Liver (tissue), 8 donors: ENCODE measurements at regions not wholly inside any gene's neighbourhood (a gene's known extent, or its start where the extent isn't known, plus 50 kb on each side); places are given as distances from the start of the nearest gene placed in this dataset.

Experiments
- DNase-seq: peaks from one replicate; pipeline ENCODE4 v3.0.0-alpha.2; 2017; ENCODE audit warnings: low spot score
- H3K27ac ChIP-seq, 2 donors: one replicate each; pipeline ENCODE4 v1.7.0; 2013; ENCODE audit warnings: inconsistent platforms in 2 of 2, low read length in 2 of 2, control low read depth in 1 of 2, low read depth in 1 of 2, mild to moderate bottlenecking in 1 of 2
- H3K27me3 ChIP-seq, 4 donors: one replicate each; pipeline versions ENCODE4 v1.6.1 to v1.7.0; 2013; ENCODE audit warnings: low read length in 3 of 4, inconsistent platforms in 1 of 4, mild to moderate bottlenecking in 1 of 4, moderate library complexity in 1 of 4; ENCODE audit not compliant: control insufficient read depth in 4 of 4, insufficient read depth in 4 of 4
- H3K36me3 ChIP-seq, 4 donors: one replicate each; pipeline versions ENCODE4 v1.6.1 to v1.7.0; 2013; ENCODE audit warnings: low read length in 3 of 4, mild to moderate bottlenecking in 3 of 4, low read depth in 1 of 4, moderate library complexity in 1 of 4; ENCODE audit not compliant: control insufficient read depth in 4 of 4, insufficient read depth in 3 of 4
- H3K4me1 ChIP-seq, 4 donors: one replicate each; pipeline versions ENCODE4 v1.6.1 to v1.7.0; 2013; ENCODE audit warnings: low read length in 3 of 4, mild to moderate bottlenecking in 3 of 4, moderate library complexity in 1 of 4; ENCODE audit not compliant: control insufficient read depth in 4 of 4, insufficient read depth in 4 of 4
- H3K4me3 ChIP-seq, 3 donors: one replicate each; pipeline versions ENCODE4 v1.6.1 to v1.7.0; 2013; ENCODE audit warnings: low read length in 3 of 3, control low read depth in 1 of 3, low read depth in 1 of 3, mild to moderate bottlenecking in 1 of 3
- H3K9ac ChIP-seq, 2 donors: one replicate each; pipeline ENCODE4 v1.7.0; 2013; ENCODE audit warnings: low read length in 2 of 2, mild to moderate bottlenecking in 2 of 2, moderate library complexity in 2 of 2, control low read depth in 1 of 2, low read depth in 1 of 2
- H3K9me3 ChIP-seq, 4 donors: one replicate each; pipeline versions ENCODE4 v1.6.1 to v1.7.0; 2013; ENCODE audit warnings: low read length in 3 of 4; ENCODE audit not compliant: control insufficient read depth in 4 of 4
- EGR1 ChIP-seq, 2 donors: IDR thresholded peaks; 2 replicates each; pipeline ENCODE4 v1.6.1; 2016 to 2018; ENCODE audit warnings: antibody characterized with exemption in 2 of 2, low read depth in 2 of 2
- FOXA1 ChIP-seq: IDR thresholded peaks from 2 replicates; pipeline ENCODE4 v1.6.1; 2016; ENCODE audit warnings: antibody characterized with exemption
- FOXA2 ChIP-seq: IDR thresholded peaks from 2 replicates; pipeline ENCODE4 v1.6.1; 2016; ENCODE audit warnings: antibody characterized with exemption
- GABPA ChIP-seq, 2 donors: IDR thresholded peaks in 1 of 2; conservative IDR thresholded peaks in 1 of 2; 2 replicates each; pipeline ENCODE4 v1.6.1; 2016; ENCODE audit warnings: antibody characterized with exemption in 2 of 2, mild to moderate bottlenecking in 1 of 2, moderate library complexity in 1 of 2
- HNF4A ChIP-seq, 2 donors: conservative IDR thresholded peaks; 2 replicates each; pipeline ENCODE4 v1.6.1; 2016; ENCODE audit warnings: antibody characterized with exemption in 2 of 2, mild to moderate bottlenecking in 2 of 2
- HNF4G ChIP-seq: IDR thresholded peaks from 2 replicates; pipeline ENCODE4 v1.6.1; 2016; ENCODE audit warnings: antibody characterized with exemption
- JUND ChIP-seq, 2 donors: IDR thresholded peaks; 2 replicates each; pipeline ENCODE4 v1.6.1; 2016; ENCODE audit warnings: antibody characterized with exemption in 2 of 2
- MAX ChIP-seq: IDR thresholded peaks from 2 replicates; pipeline ENCODE4 v1.6.1; 2016; ENCODE audit warnings: antibody characterized with exemption
- NR2F2 ChIP-seq: IDR thresholded peaks from 2 replicates; pipeline ENCODE4 v1.6.1; 2016; ENCODE audit warnings: antibody characterized with exemption
- RAD21 ChIP-seq, 2 donors: IDR thresholded peaks; 2 replicates each; pipeline ENCODE4 v1.6.1; 2016; ENCODE audit warnings: antibody characterized with exemption in 2 of 2, mild to moderate bottlenecking in 2 of 2
- REST ChIP-seq: IDR thresholded peaks from 2 replicates; pipeline ENCODE4 v1.6.1; 2016; ENCODE audit warnings: antibody characterized with exemption, mild to moderate bottlenecking
- RXRA ChIP-seq, 2 donors: IDR thresholded peaks; 2 replicates each; pipeline ENCODE4 v1.6.1; 2017 to 2018; ENCODE audit warnings: antibody characterized with exemption in 2 of 2, mild to moderate bottlenecking in 1 of 2
- SP1 ChIP-seq: IDR thresholded peaks from 2 replicates; pipeline ENCODE4 v1.6.1; 2018; ENCODE audit warnings: antibody characterized with exemption, mild to moderate bottlenecking
- TAF1 ChIP-seq: conservative IDR thresholded peaks from 2 replicates; pipeline ENCODE4 v1.6.1; 2016; ENCODE audit warnings: antibody characterized with exemption, mild to moderate bottlenecking
- YY1 ChIP-seq: IDR thresholded peaks from 2 replicates; pipeline ENCODE4 v1.6.1; 2016; ENCODE audit warnings: antibody characterized with exemption, mild to moderate bottlenecking
- ZBTB33 ChIP-seq: IDR thresholded peaks from 2 replicates; pipeline ENCODE4 v1.6.1; 2016; ENCODE audit warnings: antibody characterized with exemption
- WGBS: extraction: QIAGEN DNeasy Blood & Tissue Kit; methylation state at CpG from one replicate; pipeline ENCODE4 v1.1.7; 2013; 5-methylcytosine and 5-hydroxymethylcytosine counted together
- TF ChIP-seq, protein P1 (sequence below): fragments of 150-350 bp; IDR thresholded peaks from 2 replicates; pipeline ENCODE4 v1.5.1; 2017; ENCODE audit warnings: improper control_type of control experiment, low read depth, low read length; ENCODE audit not compliant: missing input control
- TF ChIP-seq, protein P2 (sequence below): IDR thresholded peaks from 2 replicates; pipeline ENCODE4 v1.6.1; 2016; ENCODE audit warnings: antibody characterized with exemption
- donor health status: healthy.
- donor health status: healthy.
- donor health status: healthy.
- donor health status: healthy.
- donor health status: healthy.

GRCh38 chr4:171629182-171629581 is 184.0 kb upstream of the GALNTL6 start:
- Histone ChIP-seq H3K36me3 (no peaks in the 10 kb centered on the region), H3K4me1 (no peaks in the 10 kb centered on the region), H3K9ac (no peak overlapping the region), H3K9me3 (no peaks in the 10 kb centered on the region), H3K27me3 (no peaks in the 10 kb centered on the region), H3K27ac (no peak overlapping the region), H3K4me3 (no peak overlapping the region)
- no peak for DNase-seq
- TF ChIP-seq EGR1 (IDR thresholded peaks at IDR 0.05; ENCODE audit: low read depth in 2 of 2) (no peak), RXRA (IDR thresholded peaks at IDR 0.05) (no peak), JUND (IDR thresholded peaks at IDR 0.05) (no peak), ZBTB33 (no peak), TAF1 (no peak), MAX (no peak), HNF4A (conservative IDR thresholded peaks at IDR 0.05) (no peak), YY1 (no peak), GABPA (IDR thresholded peaks at IDR 0.05 in 1 of 2, conservative IDR thresholded peaks at IDR 0.05 in 1 of 2) (no peak), RAD21 (IDR thresholded peaks at IDR 0.05) (no peak), FOXA1 (no peak), HNF4G (no peak), FOXA2 (no peak), NR2F2 (no peak), SP1 (no peak), REST (no peak)
- TF ChIP-seq, protein P1, sequence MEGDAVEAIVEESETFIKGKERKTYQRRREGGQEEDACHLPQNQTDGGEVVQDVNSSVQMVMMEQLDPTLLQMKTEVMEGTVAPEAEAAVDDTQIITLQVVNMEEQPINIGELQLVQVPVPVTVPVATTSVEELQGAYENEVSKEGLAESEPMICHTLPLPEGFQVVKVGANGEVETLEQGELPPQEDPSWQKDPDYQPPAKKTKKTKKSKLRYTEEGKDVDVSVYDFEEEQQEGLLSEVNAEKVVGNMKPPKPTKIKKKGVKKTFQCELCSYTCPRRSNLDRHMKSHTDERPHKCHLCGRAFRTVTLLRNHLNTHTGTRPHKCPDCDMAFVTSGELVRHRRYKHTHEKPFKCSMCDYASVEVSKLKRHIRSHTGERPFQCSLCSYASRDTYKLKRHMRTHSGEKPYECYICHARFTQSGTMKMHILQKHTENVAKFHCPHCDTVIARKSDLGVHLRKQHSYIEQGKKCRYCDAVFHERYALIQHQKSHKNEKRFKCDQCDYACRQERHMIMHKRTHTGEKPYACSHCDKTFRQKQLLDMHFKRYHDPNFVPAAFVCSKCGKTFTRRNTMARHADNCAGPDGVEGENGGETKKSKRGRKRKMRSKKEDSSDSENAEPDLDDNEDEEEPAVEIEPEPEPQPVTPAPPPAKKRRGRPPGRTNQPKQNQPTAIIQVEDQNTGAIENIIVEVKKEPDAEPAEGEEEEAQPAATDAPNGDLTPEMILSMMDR: no peak
- TF ChIP-seq, protein P2, sequence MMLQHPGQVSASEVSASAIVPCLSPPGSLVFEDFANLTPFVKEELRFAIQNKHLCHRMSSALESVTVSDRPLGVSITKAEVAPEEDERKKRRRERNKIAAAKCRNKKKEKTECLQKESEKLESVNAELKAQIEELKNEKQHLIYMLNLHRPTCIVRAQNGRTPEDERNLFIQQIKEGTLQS: no peak
- 77% methylated on average over 3 of the region's 3 CpGs for WGBS
